GM23338 (cell line): ENCODE measurements at regions not wholly inside any gene's neighbourhood (a gene's known extent, or its start where the extent isn't known, plus 50 kb on each side); places are given as distances from the start of the nearest gene placed in this dataset.

Source experiments
- ATAC-seq: fragments of 200-7000 bp; cut with Tn5 transposase; 3 replicates; pipeline ENCODE4 v1.9.1; 2020
- DNase-seq: peaks from one replicate; pipeline ENCODE4 v3.0.0-alpha.2; 2015; ENCODE audit warnings: low spot score
- H2AFZ ChIP-seq: fragments of 200-600 bp; sonication (generic); 2 replicates; pipeline ENCODE4 v1.8.0; 2016; ENCODE audit warnings: antibody characterized with exemption, mild to moderate bottlenecking, moderate library complexity
- H3F3A ChIP-seq: fragments of 200-600 bp; sonication (generic); replicated peaks from 2 replicates; pipeline ENCODE4 v1.8.0; 2017; ENCODE audit warnings: antibody characterized with exemption, mixed run types, low read depth
- H3K27ac ChIP-seq: fragments of 200-600 bp; sonication (generic); 2 replicates; pipeline ENCODE4 v1.6.1; 2016; ENCODE audit warnings: low read depth
- H3K27me3 ChIP-seq: fragments of 200-600 bp; sonication (generic); 2 replicates; pipeline ENCODE4 v1.8.0; 2016; ENCODE audit warnings: mild to moderate bottlenecking, mixed run types, moderate library complexity; ENCODE audit not compliant: insufficient read depth
- H3K36me3 ChIP-seq: fragments of 200-600 bp; sonication (generic); 2 replicates; pipeline ENCODE4 v1.8.0; 2016; ENCODE audit warnings: mild to moderate bottlenecking; ENCODE audit not compliant: insufficient read depth
- H3K4me1 ChIP-seq: fragments of 200-600 bp; sonication (generic); 2 replicates; pipeline ENCODE4 v1.8.0; 2016; ENCODE audit warnings: mild to moderate bottlenecking, moderate library complexity; ENCODE audit not compliant: insufficient read depth
- H3K4me2 ChIP-seq: fragments of 200-600 bp; sonication (generic); 2 replicates; pipeline ENCODE4 v1.7.1; 2017; ENCODE audit warnings: mixed run types
- H3K4me3 ChIP-seq: fragments of 200-600 bp; sonication (generic); 2 replicates; pipeline ENCODE4 v1.6.1; 2016; ENCODE audit warnings: mixed run types
- H3K79me2 ChIP-seq: fragments of 200-600 bp; sonication (generic); replicated peaks from 2 replicates; pipeline ENCODE4 v1.8.0; 2017; ENCODE audit warnings: mild to moderate bottlenecking; ENCODE audit not compliant: insufficient read depth
- H3K9me2 ChIP-seq: fragments of 200-600 bp; sonication (generic); 2 replicates; pipeline ENCODE4 v1.8.0; 2017; ENCODE audit not compliant: insufficient read depth
- H4K20me1 ChIP-seq: fragments of 200-600 bp; sonication (generic); replicated peaks from 2 replicates; pipeline ENCODE4 v1.8.0; 2017; ENCODE audit warnings: mild to moderate bottlenecking; ENCODE audit not compliant: insufficient read depth
- H3K27ac Mint-ChIP-seq: 2 replicates; pipeline ENCODE4 v1.8.0; 2020; ENCODE audit warnings: inconsistent platforms, mild to moderate bottlenecking, moderate library complexity, mixed read lengths
- H3K27me3 Mint-ChIP-seq: 3 replicates; pipeline ENCODE4 v1.8.0; 2022; ENCODE audit warnings: low read depth, mild to moderate bottlenecking, moderate library complexity, mixed read lengths, inconsistent platforms; ENCODE audit not compliant: insufficient read depth, poor library complexity
- H3K36me3 Mint-ChIP-seq: 3 replicates; pipeline ENCODE4 v1.8.0; 2021; ENCODE audit warnings: low read depth, mild to moderate bottlenecking, inconsistent platforms, moderate library complexity, mixed read lengths
- H3K4me1 Mint-ChIP-seq: 3 replicates; pipeline ENCODE4 v1.8.0; 2020; ENCODE audit warnings: mild to moderate bottlenecking, inconsistent platforms, mixed read lengths
- H3K4me3 Mint-ChIP-seq: 3 replicates; pipeline ENCODE4 v1.8.0; 2021; ENCODE audit warnings: moderate library complexity, mild to moderate bottlenecking, inconsistent platforms, mixed read lengths
- H3K9me3 Mint-ChIP-seq: 3 replicates; pipeline ENCODE4 v1.8.0; 2020; ENCODE audit warnings: moderate library complexity, mild to moderate bottlenecking, inconsistent platforms, mixed read lengths
- CREB1 ChIP-seq: fragments of 250-450 bp; sonication (Bioruptor Pico); IDR thresholded peaks from 2 replicates; pipeline ENCODE4 v1.5.0; 2020; ENCODE audit warnings: low read depth, mild to moderate bottlenecking, moderate library complexity
- EZH2 ChIP-seq: fragments of 200-600 bp; sonication (generic); IDR thresholded peaks from one replicate; pipeline ENCODE4 v1.8.0; 2017; ENCODE audit warnings: antibody characterized with exemption, mild to moderate bottlenecking, low read depth; ENCODE audit not compliant: unreplicated experiment
- EZH2phosphoT487 ChIP-seq: fragments of 200-600 bp; sonication (generic); IDR thresholded peaks from one replicate; pipeline ENCODE4 v1.8.1; 2018; ENCODE audit warnings: antibody characterized with exemption; ENCODE audit not compliant: unreplicated experiment
- JUNB ChIP-seq: IDR thresholded peaks from one replicate; pipeline ENCODE4 v1.6.1; 2016; ENCODE audit warnings: antibody characterized with exemption; ENCODE audit not compliant: unreplicated experiment
- NANOG ChIP-seq: IDR thresholded peaks from 2 replicates; pipeline ENCODE4 v1.6.1; 2016; ENCODE audit warnings: antibody characterized with exemption, borderline replicate concordance
- POLR2AphosphoS5 ChIP-seq: IDR thresholded peaks from 2 replicates; pipeline ENCODE4 v1.6.1; 2016; ENCODE audit warnings: antibody characterized with exemption, low read depth
- REST ChIP-seq: IDR thresholded peaks from one replicate; pipeline ENCODE4 v1.6.1; 2018; ENCODE audit warnings: antibody characterized with exemption; ENCODE audit not compliant: unreplicated experiment
- ZNF114 ChIP-seq: fragments of 250-450 bp; sonication (Bioruptor Pico); IDR thresholded peaks from 2 replicates; pipeline ENCODE4 v1.5.0; 2020; ENCODE audit warnings: mild to moderate bottlenecking, moderate library complexity
- ZNF331 ChIP-seq: fragments of 250-450 bp; sonication (Bioruptor Pico); IDR thresholded peaks from 2 replicates; pipeline ENCODE4 v1.5.0; 2020; ENCODE audit warnings: low read depth, mild to moderate bottlenecking, moderate library complexity
- ZNF462 ChIP-seq: fragments of 250-450 bp; sonication (Bioruptor Pico); IDR thresholded peaks from 2 replicates; pipeline ENCODE4 v1.5.0; 2020; ENCODE audit warnings: mild to moderate bottlenecking, moderate library complexity

DNA sequence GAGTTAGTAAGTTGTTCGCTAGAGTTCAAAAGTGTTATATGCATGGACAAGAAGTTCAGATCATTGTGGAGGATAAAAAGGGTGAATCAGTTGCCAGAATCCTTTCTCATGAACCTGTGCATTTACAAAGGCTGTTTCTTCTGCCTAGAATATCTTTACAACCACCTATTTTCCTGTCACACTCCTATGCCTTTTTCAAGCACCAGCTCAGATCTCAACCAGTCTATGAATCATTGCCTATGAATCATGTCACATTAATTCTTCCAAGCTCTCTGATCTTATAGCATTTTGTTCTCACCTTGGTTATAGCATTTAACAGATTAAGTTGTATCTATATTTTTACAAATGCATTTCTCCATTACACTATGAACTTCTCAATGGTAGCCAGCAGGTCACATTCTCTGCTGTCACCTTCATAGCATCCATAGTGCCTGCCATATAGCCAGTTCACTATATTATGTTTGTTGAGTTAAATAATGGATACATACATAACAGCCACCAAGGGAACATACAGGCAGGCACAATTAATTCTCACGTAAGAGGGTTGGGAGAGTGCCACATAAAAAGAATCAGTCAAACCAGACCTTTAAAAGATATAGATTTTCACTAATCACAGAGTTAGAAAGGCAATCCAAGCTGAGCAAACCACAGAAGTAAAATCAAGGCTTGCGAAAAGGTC is 573.0 kb downstream of the FOXG1 start (continued):
- no peak for TF ChIP-seq ZNF462
- no peak for TF ChIP-seq ZNF114 (CRISPR knock-in tag)
- TF ChIP-seq POLR2AphosphoS5, result no peak
- TF ChIP-seq NANOG, result no peak

GRCh38 chr14:29348504-29348903 is 579.1 kb downstream of the PRKD1 start:
- DNase-seq, result no peak
- Mint-ChIP-seq H3K9me3 (no peaks in the 10 kb centered on the region), H3K36me3 (no peaks in the 10 kb centered on the region), H3K4me1 (no peaks in the 10 kb centered on the region), H3K27ac (no peak overlapping the region), H3K4me3 (no peak overlapping the region), H3K27me3 (no peaks in the 10 kb centered on the region)
- no peaks in the 10 kb centered on the region for H3K79me2 ChIP-seq
- no peaks in the 10 kb centered on the region for H3K27me3 ChIP-seq
- no peaks in the 10 kb centered on the region for H3K36me3 ChIP-seq
- ATAC-seq, result no peak
- H3K4me3 ChIP-seq, result no peak overlapping the region
- no peaks in the 10 kb centered on the region for H3K4me1 ChIP-seq
- H3K27ac ChIP-seq, result no peak overlapping the region
- no peaks in the 10 kb centered on the region for H4K20me1 ChIP-seq
- H2AFZ ChIP-seq, result no peak overlapping the region
- H3K9me2 ChIP-seq, result no peaks in the 10 kb centered on the region
- H3K4me2 ChIP-seq, result no peak overlapping the region
- H3F3A ChIP-seq, result no peaks in the 10 kb centered on the region
- no peak for TF ChIP-seq EZH2
- TF ChIP-seq ZNF331, result no peak
- TF ChIP-seq JUNB, result no peak
- no peak for TF ChIP-seq POLR2AphosphoS5
- TF ChIP-seq EZH2phosphoT487, result no peak
- TF ChIP-seq CREB1, result no peak
- no peak for TF ChIP-seq REST
